ENCODE measurements at regions not wholly inside any gene's neighbourhood (a gene's known extent, or its start where the extent isn't known, plus 50 kb on each side); places are given as distances from the start of the nearest gene placed in this dataset.

GRCh38 chr4:41472081-41472480 is 65.9 kb upstream of the LIMCH1 start:
- Histone ChIP-seq H3K27ac (ENCODE audit: low read depth in 2 of 2, low read length in 2 of 2) (no peak overlapping the region), H3K4me1 (ENCODE audit: control insufficient read depth in 2 of 3, insufficient read depth in 2 of 3, low read depth in 1 of 3, low read length in 3 of 3) (peaks cover 0 to 14% (median 0%) of the 10 kb centered on the region in 3 donors), H3K36me3 (ENCODE audit: control insufficient read depth in 2 of 3, insufficient read depth in 3 of 3, low read length in 3 of 3) (no peaks in the 10 kb centered on the region), H3K4me3 (ENCODE audit: low read length in 3 of 3) (no peak overlapping the region), H3K9ac (ENCODE audit: low read length in 3 of 3) (no peak overlapping the region), H3K27me3 (ENCODE audit: control insufficient read depth, insufficient read depth, low read length) (no peaks in the 10 kb centered on the region), H3K9me3 (ENCODE audit: control insufficient read depth in 2 of 3, insufficient read depth in 1 of 3, low read length in 3 of 3) (no peaks in the 10 kb centered on the region)
- intact Hi-C loops (cut with DNase I) = no loop called here
- FAIRE-seq (no peak), DNase-seq (no peak)
- TF ChIP-seq CTCF (IDR thresholded peaks at IDR 0.05; ENCODE audit: borderline replicate concordance, extremely low read depth, insufficient read depth) = no peak

- Histone ChIP-seq H3K9ac (ENCODE audit: low read length in 3 of 3) (no peak overlapping the region), H3K4me3 (ENCODE audit: low read length in 3 of 3) (no peak overlapping the region), H3K4me1 (ENCODE audit: control insufficient read depth in 2 of 3, insufficient read depth in 2 of 3, low read depth in 1 of 3, low read length in 3 of 3) (peaks cover 0 to 9% (median 0%) of the 10 kb centered on the region in 3 donors), H3K36me3 (ENCODE audit: control insufficient read depth in 2 of 3, insufficient read depth in 3 of 3, low read length in 3 of 3) (no peaks in the 10 kb centered on the region), H3K9me3 (ENCODE audit: control insufficient read depth in 2 of 3, insufficient read depth in 1 of 3, low read length in 3 of 3) (no peaks in the 10 kb centered on the region), H3K27me3 (ENCODE audit: control insufficient read depth, insufficient read depth, low read length) (no peaks in the 10 kb centered on the region), H3K27ac (ENCODE audit: low read depth in 2 of 2, low read length in 2 of 2) (no peak overlapping the region)
- no peak for TF ChIP-seq CTCF (IDR thresholded peaks at IDR 0.05; ENCODE audit: borderline replicate concordance, extremely low read depth, insufficient read depth)
- FAIRE-seq = no peak
- intact Hi-C loops (cut with DNase I) = no loop called here
- DNase-seq = no peak
These were observed 64.8 kb upstream of the LIMCH1 start for GRCh38 chr4:41473176-41473575.

- no peaks in the 10 kb centered on the region for H3K27me3 ChIP-seq (ENCODE audit: control insufficient read depth, insufficient read depth, low read length)
- no peak overlapping the region for H3K4me3 ChIP-seq (ENCODE audit: low read length in 3 of 3)
- intact Hi-C loops (cut with DNase I) = no loop called here
- H3K9ac ChIP-seq (ENCODE audit: low read length in 3 of 3) = no peak overlapping the region
- FAIRE-seq (no peak), DNase-seq (no peak)
- peaks cover 0 to 7% (median 0%) of the 10 kb centered on the region in 3 donors for H3K4me1 ChIP-seq (ENCODE audit: control insufficient read depth in 2 of 3, insufficient read depth in 2 of 3, low read depth in 1 of 3, low read length in 3 of 3)
- H3K9me3 ChIP-seq (ENCODE audit: control insufficient read depth in 2 of 3, insufficient read depth in 1 of 3, low read length in 3 of 3) = no peaks in the 10 kb centered on the region
- H3K36me3 ChIP-seq (ENCODE audit: control insufficient read depth in 2 of 3, insufficient read depth in 3 of 3, low read length in 3 of 3) = no peaks in the 10 kb centered on the region
- H3K27ac ChIP-seq (ENCODE audit: low read depth in 2 of 2, low read length in 2 of 2) = no peak overlapping the region
- no peak for TF ChIP-seq CTCF (IDR thresholded peaks at IDR 0.05; ENCODE audit: borderline replicate concordance, extremely low read depth, insufficient read depth)
These were observed 62.6 kb upstream of the LIMCH1 start for GRCh38 chr4:41475402-41475801.

GRCh38 chr4:41476310-41476885 is 61.6 kb upstream of the LIMCH1 start:
- Histone ChIP-seq H3K4me1 (ENCODE audit: control insufficient read depth in 2 of 3, insufficient read depth in 2 of 3, low read depth in 1 of 3, low read length in 3 of 3) (peaks cover 0 to 6% (median 0%) of the 10 kb centered on the region in 3 donors), H3K9me3 (ENCODE audit: control insufficient read depth in 2 of 3, insufficient read depth in 1 of 3, low read length in 3 of 3) (no peaks in the 10 kb centered on the region), H3K27ac (ENCODE audit: low read depth in 2 of 2, low read length in 2 of 2) (no peak overlapping the region), H3K27me3 (ENCODE audit: control insufficient read depth, insufficient read depth, low read length) (no peaks in the 10 kb centered on the region), H3K4me3 (ENCODE audit: low read length in 3 of 3) (no peak overlapping the region), H3K36me3 (ENCODE audit: control insufficient read depth in 2 of 3, insufficient read depth in 3 of 3, low read length in 3 of 3) (no peaks in the 10 kb centered on the region), H3K9ac (ENCODE audit: low read length in 3 of 3) (no peak overlapping the region)
- FAIRE-seq (no peak), DNase-seq (no peak)
- TF ChIP-seq CTCF (IDR thresholded peaks at IDR 0.05; ENCODE audit: borderline replicate concordance, extremely low read depth, insufficient read depth) = no peak
- intact Hi-C loops (cut with DNase I) = no loop called here

All from kidney (tissue), 13 donors.